ENCODE measurements at regions not wholly inside any gene's neighbourhood (a gene's known extent, or its start where the extent isn't known, plus 50 kb on each side); places are given as distances from the start of the nearest gene placed in this dataset.

DNA sequence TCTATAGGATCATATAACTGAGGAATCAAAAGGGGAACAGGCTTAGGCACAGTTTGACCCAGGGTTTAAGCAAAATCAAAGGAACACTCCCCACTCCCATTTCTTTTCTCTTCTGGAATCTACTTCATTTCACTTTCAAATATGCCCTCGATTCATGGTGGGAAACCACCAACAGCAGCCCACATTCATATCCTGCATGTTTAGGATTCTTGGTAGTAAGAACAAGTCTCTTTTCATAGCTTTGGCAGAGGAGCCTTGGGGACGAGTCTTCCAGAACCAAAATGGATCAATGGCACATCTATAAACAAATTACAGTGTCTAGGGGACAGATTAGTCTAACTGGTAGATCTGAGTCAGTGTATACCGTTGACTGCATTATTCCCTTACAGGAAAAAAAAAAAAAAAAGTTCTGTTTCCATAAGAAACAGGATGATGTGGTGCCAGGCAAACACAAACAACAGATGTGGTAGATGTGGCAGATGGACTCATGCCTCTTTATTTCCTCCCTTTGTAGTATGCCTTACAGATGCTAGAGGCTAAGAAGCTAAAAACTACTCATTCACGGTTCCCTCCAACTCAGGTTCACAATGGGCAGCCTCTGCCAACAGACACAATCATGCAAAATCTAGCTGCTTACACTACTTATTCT lies 578.3 kb upstream of the ADAMTS9 start:
- POLR2A ChIA-PET: no interaction called here
- no peak overlapping the region for H3K4me3 ChIP-seq
- BruUV-seq (replicated peaks): no TSS peak
- no peaks in the 10 kb centered on the region for H3K36me3 ChIP-seq (ENCODE audit: control insufficient read depth in 2 of 2, insufficient read depth in 2 of 2, low read length in 1 of 2)
- H2AFZ ChIP-seq (ENCODE audit: control insufficient read depth, low read depth, low read length): no peak overlapping the region
- FAIRE-seq: no peak
- RAD21 ChIA-PET (ENCODE audit: unreplicated experiment): no interaction called here
- no peaks in the 10 kb centered on the region for H3K4me1 ChIP-seq (ENCODE audit: control insufficient read depth, insufficient read depth, low read length)
- intact Hi-C loops (cut with micrococcal nuclease; ENCODE audit: unreplicated experiment) (no loop called here), in situ Hi-C loops (cut with MboI) (no loop called here)
- no peak for ATAC-seq
- SMC1A ChIA-PET (ENCODE audit: uncharacterized antibody, unreplicated experiment): no interaction called here
- CTCF ChIA-PET: no interaction called here
- WGBS (ENCODE audit: insufficient coverage, insufficient replicate concordance, low lambda C conversion rate, missing lambda C conversion rate): 9% methylated on average over 4 of the region's 4 CpGs
- no peaks in the 10 kb centered on the region for H3K27me3 ChIP-seq (replicated peaks in 1 of 2; ENCODE audit: control insufficient read depth in 2 of 2, insufficient read depth in 2 of 2, low read length in 1 of 2)
- TF ChIP-seq IKZF2 (IDR thresholded peaks at IDR 0.05) (no peak), BMI1 (IDR thresholded peaks at IDR 0.05; ENCODE audit: borderline replicate concordance) (no peak), POLR2AphosphoS5 (IDR thresholded peaks at IDR 0.05; ENCODE audit: low read length) (no peak), GABPA (IDR thresholded peaks at IDR 0.05; ENCODE audit: low read depth) (no peak), CEBPB (IDR thresholded peaks at IDR 0.05; ENCODE audit: borderline replicate concordance in 1 of 2, low read depth in 2 of 2, low read length in 2 of 2) (no peak), ETV6 (conservative IDR thresholded peaks at IDR 0.05 in 1 of 2, IDR thresholded peaks at IDR 0.05 in 1 of 2; ENCODE audit: borderline replicate concordance in 1 of 2, low read depth in 1 of 2) (no peak), RAD21 (IDR thresholded peaks at IDR 0.05; ENCODE audit: insufficient read depth, low read depth, low read length) (no peak), RELA (IDR thresholded peaks at IDR 0.05; ENCODE audit: borderline replicate concordance, partially characterized antibody) (no peak), BCL11A (IDR thresholded peaks at IDR 0.05; ENCODE audit: low read depth, low read length) (no peak)
- TF ChIP-seq, protein P1, sequence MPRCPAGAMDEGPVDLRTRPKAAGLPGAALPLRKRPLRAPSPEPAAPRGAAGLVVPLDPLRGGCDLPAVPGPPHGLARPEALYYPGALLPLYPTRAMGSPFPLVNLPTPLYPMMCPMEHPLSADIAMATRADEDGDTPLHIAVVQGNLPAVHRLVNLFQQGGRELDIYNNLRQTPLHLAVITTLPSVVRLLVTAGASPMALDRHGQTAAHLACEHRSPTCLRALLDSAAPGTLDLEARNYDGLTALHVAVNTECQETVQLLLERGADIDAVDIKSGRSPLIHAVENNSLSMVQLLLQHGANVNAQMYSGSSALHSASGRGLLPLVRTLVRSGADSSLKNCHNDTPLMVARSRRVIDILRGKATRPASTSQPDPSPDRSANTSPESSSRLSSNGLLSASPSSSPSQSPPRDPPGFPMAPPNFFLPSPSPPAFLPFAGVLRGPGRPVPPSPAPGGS (IDR thresholded peaks at IDR 0.05; ENCODE audit: borderline replicate concordance, insufficient read depth, low read depth, low read length, poor library complexity, severe bottlenecking): no peak
- TF ChIP-seq, protein P2, sequence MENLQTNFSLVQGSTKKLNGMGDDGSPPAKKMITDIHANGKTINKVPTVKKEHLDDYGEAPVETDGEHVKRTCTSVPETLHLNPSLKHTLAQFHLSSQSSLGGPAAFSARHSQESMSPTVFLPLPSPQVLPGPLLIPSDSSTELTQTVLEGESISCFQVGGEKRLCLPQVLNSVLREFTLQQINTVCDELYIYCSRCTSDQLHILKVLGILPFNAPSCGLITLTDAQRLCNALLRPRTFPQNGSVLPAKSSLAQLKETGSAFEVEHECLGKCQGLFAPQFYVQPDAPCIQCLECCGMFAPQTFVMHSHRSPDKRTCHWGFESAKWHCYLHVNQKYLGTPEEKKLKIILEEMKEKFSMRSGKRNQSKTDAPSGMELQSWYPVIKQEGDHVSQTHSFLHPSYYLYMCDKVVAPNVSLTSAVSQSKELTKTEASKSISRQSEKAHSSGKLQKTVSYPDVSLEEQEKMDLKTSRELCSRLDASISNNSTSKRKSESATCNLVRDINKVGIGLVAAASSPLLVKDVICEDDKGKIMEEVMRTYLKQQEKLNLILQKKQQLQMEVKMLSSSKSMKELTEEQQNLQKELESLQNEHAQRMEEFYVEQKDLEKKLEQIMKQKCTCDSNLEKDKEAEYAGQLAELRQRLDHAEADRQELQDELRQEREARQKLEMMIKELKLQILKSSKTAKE (IDR thresholded peaks at IDR 0.05; ENCODE audit: low read depth, poor library complexity, severe bottlenecking): no peak
- TF ChIP-seq, protein P3, sequence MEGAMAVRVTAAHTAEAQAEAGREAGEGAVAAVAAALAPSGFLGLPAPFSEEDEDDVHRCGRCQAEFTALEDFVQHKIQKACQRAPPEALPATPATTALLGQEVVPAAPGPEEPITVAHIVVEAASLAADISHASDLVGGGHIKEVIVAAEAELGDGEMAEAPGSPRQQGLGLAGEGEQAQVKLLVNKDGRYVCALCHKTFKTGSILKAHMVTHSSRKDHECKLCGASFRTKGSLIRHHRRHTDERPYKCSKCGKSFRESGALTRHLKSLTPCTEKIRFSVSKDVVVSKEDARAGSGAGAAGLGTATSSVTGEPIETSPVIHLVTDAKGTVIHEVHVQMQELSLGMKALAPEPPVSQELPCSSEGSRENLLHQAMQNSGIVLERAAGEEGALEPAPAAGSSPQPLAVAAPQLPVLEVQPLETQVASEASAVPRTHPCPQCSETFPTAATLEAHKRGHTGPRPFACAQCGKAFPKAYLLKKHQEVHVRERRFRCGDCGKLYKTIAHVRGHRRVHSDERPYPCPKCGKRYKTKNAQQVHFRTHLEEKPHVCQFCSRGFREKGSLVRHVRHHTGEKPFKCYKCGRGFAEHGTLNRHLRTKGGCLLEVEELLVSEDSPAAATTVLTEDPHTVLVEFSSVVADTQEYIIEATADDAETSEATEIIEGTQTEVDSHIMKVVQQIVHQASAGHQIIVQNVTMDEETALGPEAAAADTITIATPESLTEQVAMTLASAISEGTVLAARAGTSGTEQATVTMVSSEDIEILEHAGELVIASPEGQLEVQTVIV (IDR thresholded peaks at IDR 0.05; ENCODE audit: borderline replicate concordance, partially characterized antibody): no peak
- TF ChIP-seq, protein P4, sequence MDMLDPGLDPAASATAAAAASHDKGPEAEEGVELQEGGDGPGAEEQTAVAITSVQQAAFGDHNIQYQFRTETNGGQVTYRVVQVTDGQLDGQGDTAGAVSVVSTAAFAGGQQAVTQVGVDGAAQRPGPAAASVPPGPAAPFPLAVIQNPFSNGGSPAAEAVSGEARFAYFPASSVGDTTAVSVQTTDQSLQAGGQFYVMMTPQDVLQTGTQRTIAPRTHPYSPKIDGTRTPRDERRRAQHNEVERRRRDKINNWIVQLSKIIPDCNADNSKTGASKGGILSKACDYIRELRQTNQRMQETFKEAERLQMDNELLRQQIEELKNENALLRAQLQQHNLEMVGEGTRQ (IDR thresholded peaks at IDR 0.05; ENCODE audit: borderline replicate concordance, low read depth, low read length): no peak
- TF ChIP-seq, protein P5, sequence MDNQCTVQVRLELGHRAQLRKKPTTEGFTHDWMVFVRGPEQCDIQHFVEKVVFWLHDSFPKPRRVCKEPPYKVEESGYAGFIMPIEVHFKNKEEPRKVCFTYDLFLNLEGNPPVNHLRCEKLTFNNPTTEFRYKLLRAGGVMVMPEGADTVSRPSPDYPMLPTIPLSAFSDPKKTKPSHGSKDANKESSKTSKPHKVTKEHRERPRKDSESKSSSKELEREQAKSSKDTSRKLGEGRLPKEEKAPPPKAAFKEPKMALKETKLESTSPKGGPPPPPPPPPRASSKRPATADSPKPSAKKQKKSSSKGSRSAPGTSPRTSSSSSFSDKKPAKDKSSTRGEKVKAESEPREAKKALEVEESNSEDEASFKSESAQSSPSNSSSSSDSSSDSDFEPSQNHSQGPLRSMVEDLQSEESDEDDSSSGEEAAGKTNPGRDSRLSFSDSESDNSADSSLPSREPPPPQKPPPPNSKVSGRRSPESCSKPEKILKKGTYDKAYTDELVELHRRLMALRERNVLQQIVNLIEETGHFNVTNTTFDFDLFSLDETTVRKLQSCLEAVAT (IDR thresholded peaks at IDR 0.05): no peak
- no peak for DNase-seq (ENCODE audit: low read depth, low spot score)
- H3K27ac ChIP-seq (ENCODE audit: control insufficient read depth, insufficient read depth): no peak overlapping the region
- no peak overlapping the region for H3K9ac ChIP-seq (ENCODE audit: control insufficient read depth, insufficient read depth, low read length)
- no peaks in the 10 kb centered on the region for H4K20me1 ChIP-seq (ENCODE audit: control insufficient read depth, insufficient read depth)
- no peaks in the 10 kb centered on the region for H3K79me2 ChIP-seq (ENCODE audit: control insufficient read depth, insufficient read depth, low read length)
- H3K4me2 ChIP-seq (ENCODE audit: control insufficient read depth, insufficient read depth): no peak overlapping the region
- no peaks in the 10 kb centered on the region for H3K9me3 ChIP-seq (replicated peaks; ENCODE audit: control insufficient read depth, insufficient read depth, low read length)

Measured in GM12878 (cell line).